GM21786 (cell line): ENCODE measurements at regions not wholly inside any gene's neighbourhood (a gene's known extent, or its start where the extent isn't known, plus 50 kb on each side); places are given as distances from the start of the nearest gene placed in this dataset.
"Not testable (repeated sequence)": the region's sequence is repeated elsewhere in the genome, so short reads cannot be mapped to it uniquely, and the experiment has no call there.

Experiments used
- ATAC-seq: cut with Tn5 transposase; IDR thresholded peaks from one replicate; pipeline ENCODE4 v1.9.1; 2021; ENCODE audit not compliant: unreplicated experiment

DNA sequence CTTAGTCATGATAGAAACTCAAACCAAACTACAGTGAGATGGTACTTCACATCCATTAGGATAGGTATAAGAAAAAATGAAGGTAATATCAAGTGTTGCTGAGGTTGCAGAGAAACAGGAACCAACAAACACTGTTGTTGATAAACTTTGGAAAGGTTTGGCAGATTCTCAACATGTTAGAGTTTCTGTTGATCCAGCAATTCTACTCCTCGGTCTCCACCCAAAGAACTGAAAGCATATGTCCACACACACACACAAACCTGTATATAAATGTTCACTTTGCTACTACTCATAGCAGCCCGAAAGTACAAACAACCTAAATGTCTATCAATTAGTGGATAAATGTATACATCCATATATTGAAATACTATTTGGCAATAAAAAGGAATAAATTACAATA, 128.3 kb upstream of the CARMIL1 start:
- ATAC-seq: no peak

DNA sequence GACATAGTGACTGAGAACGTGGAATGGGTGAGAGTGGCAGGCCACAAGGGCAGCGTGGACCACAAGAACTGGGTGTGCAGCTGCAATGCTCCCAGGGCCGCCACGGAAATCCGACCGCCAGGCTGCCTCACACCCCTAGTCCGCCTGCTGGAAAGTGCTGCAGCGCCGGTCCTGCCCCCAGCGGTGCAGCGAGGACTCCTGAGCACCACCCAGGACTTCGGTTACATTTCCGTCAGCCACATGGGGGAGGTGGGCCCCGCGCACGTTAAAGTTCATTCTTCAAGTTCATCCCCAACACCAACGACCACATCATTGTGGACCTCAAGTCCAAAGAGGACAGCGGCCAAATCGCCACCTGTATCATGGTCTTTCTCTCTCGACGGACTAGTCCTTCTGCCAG, 126.1 kb upstream of the CARMIL1 start:
- ATAC-seq: no peak

- no peak for ATAC-seq
Observed at GRCh38 chr6:25154034-25154596, 125.1 kb upstream of the CARMIL1 start.

- no peak for ATAC-seq
Observed at GRCh38 chr6:25155211-25155610, 124.0 kb upstream of the CARMIL1 start.

GRCh38 chr6:25156123-25156522, 123.1 kb upstream of the CARMIL1 start:
- ATAC-seq: no peak

DNA sequence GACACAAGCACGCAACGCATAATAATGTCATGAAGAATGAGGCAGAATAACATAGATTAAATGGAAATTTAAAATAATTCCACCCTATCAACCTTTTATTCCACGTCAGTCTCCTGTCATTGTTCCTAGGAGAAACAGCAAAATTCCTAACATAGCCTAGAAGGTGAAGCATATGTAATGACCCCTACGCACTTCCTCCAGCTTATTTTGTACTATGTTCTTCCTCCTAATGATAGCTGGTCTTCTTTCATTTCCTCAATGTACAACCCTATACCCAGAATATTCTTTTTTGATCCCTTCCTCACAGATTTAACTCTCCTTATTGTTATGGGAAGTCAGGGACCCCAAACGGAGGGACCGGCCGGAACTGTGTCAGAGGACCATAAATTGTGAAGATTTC, 122.0 kb upstream of the CARMIL1 start:
- no peak for ATAC-seq

DNA sequence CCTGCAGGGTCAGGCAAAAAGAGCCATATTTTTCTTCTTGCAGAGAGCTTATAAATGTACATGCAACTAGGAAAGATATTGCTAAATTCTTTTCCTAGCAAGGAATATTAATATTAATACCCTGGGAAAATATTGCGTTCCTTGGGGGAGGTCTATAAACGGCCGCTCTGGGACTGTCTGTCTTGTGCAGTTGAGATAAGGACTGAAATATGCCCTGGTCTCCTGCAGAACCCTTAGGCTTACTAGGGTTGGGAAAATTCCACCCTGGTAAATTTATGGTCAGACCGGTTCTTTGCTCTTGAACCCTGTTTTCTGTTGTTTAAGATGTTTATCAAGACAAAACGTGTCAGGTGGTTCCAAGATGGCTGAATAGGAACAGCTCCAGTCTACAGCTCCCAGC, 121.3 kb upstream of the CARMIL1 start:
- ATAC-seq: no peak

DNA sequence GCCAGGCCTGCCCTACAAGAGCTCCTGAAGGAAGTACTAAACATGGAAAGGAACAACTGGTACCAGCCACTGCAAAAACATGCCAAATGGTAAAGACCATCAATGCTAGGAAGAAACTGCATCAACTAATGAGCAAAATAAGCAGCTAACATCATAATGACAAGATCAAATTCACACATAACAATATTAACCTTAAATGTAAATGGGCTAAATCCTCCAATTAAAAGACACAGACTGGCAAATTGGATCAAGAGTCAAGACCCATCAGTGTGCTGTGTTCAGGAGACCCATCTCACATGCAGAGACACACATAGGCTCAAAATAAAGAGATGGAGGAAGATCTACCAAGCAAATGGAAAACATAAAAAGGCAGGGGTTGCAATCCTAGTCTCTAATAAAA, 119.0 kb upstream of the CARMIL1 start:
- not testable (repeated sequence) for ATAC-seq

GRCh38 chr6:25165177-25165576, 114.0 kb upstream of the CARMIL1 start:
- no peak for ATAC-seq

GRCh38 chr6:25165800-25166199, 113.4 kb upstream of the CARMIL1 start:
- ATAC-seq: no peak

DNA sequence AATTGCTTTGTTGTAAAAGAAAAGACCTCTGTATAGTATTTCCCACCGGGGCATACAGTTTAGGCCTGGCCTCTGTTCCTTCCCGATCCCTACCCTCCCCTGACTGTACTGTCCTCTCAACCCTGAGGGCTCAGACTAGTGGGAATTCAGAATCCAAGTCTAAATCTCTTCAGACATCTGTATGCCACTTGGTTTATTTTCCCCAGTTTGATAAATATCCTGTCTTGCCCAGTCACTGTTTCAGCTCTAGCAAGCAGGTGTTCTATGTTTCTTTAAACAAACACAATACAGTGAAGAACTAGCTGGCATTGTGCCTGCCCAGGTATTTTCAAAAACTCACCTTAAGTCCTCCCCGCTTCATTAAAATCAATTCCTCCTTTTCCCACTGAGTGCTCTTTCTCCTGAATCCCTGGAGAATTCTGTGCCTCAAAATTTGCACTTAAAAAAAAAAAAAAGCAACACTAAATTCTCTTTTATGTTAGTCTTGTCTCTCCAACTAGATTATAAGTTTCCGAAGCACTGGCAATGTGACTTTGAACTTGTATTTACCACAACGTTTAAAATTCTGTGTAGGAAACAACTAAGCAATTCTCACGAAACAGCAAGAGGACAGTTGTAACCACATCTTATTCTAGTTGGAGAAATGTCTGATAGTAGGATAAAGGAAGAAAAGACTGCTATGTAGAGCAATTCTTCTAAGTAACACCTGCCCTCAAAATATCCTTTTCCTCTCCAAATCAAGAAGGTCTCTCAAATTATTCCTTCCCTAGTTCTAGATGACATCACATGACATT, 112.0 kb upstream of the CARMIL1 start:
- ATAC-seq: no peak

DNA sequence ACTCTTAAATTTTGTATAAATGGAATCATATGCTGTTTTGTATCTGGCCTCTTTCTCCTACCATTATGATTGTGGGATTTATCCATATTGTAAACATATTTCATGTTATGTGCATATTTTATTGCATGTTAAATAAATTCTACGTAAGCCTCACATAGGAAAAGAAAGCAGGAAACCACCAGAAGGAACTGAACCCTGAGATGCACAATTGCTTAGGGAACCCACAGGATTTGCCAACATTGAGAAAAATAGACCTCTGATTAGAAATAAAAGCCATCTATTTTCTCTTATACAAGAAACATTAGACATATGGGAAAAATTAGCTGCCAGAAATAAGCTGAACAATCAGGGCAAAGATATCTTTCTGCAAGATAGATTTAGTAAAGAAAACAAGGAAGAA, 111.2 kb upstream of the CARMIL1 start:
- ATAC-seq: no peak

DNA sequence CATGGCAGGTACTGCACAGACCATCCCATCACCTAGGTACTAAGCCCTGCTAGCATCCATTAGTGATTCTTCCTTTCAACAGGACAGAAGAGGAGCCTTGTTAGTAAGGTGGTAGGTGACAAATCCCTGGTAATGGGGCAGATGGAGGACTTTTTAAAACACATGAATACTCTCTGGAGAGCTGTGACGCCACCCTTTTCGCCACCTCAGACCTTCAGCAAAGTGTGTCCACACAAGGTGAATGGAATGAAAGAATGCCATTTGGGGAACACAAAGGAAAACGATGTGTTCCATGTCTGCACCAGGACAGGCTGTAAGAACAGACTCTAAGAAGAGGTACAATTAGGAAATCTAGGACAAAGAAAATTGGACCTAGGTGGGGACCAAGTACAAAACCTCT, 110.5 kb upstream of the CARMIL1 start:
- ATAC-seq: no peak

DNA sequence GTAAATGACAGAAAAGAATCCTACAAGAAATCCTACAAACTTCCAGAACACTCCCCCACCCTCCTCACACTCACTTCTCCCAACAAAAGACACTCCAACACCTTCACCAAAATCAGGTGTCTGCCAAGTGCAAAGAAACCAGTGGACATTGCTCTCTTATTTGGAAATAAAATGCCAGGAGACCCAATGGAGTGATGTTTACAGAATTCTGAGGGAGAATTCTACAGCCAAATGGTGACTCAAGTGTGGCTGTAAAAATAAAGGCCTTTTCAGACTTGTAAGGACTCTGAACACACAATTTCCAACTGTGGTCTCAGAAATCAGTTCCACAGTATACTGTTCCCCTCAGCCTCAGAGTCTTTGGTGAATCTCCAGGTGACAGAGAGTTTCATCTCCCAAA, 109.6 kb upstream of the CARMIL1 start:
- ATAC-seq: no peak

DNA sequence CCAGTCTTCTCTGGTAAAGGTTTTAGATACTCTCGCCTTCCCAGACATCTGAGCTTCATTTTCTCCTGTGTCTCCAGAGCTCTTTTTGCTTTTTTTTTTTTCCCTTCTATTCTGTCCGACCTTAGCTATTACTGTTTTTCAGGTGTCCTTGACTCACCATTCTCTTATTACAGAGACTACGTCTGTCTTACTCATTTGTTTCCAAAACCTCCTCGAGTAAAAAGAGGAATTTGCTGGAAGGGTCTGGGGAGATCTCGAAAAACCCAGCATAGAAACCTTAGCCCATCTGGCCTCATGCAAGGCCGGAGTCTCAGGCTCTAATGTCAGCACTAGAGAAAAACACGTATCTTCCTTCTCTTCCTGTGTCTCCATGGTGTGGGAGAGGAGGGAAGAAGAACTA, 109.2 kb upstream of the CARMIL1 start:
- no peak for ATAC-seq

GRCh38 chr6:25170640-25171039, 108.5 kb upstream of the CARMIL1 start:
- no peak for ATAC-seq

DNA sequence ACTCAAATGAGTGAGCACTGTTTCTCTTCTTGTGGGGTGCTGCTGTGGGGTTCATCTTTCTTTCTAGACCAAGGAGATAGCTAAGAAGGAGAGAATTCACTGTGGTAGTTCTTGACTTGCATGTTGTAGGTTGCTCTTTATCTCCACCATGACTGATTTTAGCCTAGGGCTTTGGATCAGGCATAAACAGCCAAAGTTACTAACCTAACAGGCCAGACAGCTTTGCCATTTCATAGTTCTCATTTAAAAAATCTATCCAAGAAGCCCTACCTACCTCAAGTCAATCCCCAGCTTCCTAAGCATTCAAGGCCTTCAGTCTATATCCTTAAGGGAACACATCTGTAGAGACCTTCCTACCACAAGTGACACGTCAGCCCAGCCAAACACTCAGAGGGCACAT, 107.9 kb upstream of the CARMIL1 start:
- ATAC-seq: no peak

DNA sequence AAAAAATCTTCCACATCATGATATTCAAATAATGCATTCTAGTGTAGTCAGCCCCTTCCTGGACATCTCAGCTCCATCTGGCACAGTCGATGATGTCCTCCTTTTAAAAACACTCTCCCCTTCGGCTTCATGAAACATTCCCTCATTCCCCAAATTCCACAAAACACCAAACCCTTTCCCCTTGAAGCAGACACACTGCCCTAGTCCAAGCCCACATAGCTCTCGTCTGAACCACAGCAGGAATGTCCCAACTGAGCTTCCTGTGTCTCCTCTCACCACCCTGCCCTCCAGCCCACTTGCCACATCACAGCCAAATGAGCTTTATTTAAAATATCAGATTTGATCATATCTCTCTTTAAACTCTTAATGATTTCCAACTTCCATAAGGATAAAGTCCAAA, 106.4 kb upstream of the CARMIL1 start:
- no peak for ATAC-seq

- no peak for ATAC-seq
Observed at GRCh38 chr6:25173246-25173645, 105.9 kb upstream of the CARMIL1 start.

DNA sequence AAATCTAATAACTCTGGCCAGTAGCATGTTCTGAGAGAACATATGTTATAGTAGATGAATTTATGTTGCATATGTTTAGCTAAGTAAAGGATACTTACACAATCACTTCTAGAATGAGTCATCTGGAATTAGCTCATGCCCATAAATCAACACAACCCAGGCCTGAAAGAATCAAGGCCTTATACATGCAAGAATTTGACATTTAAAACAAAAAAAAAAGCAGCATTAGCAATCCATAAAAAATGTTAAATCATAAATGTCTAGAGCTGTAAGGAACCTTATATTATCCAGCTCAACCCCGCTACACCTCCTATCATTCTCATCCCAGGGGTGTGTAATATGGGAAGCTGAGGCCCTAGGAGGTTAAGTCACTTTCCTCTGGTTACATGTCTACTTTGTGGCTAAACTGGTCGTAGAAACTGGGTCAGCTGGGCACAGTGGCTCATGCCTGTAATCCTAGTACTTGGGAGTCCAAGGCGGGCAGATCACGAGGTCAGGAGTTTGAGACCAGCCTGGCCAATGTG, 105.2 kb upstream of the CARMIL1 start:
- ATAC-seq: no peak

- no peak for ATAC-seq
Observed at GRCh38 chr6:25174678-25175077, 104.5 kb upstream of the CARMIL1 start.

- no peak for ATAC-seq
Observed at GRCh38 chr6:25175196-25175595, 104.0 kb upstream of the CARMIL1 start.

GRCh38 chr6:25175681-25176080, 103.5 kb upstream of the CARMIL1 start:
- ATAC-seq: no peak
